HEK293 (cell line): ENCODE measurements at regions not wholly inside any gene's neighbourhood (a gene's known extent, or its start where the extent isn't known, plus 50 kb on each side); places are given as distances from the start of the nearest gene placed in this dataset.

Experiments used
- CTCF ChIA-PET: fragments of 350-600 bp; formaldehyde crosslinking; extraction: SDS; loops from one replicate; lab custom pipeline; 2021; ENCODE audit warnings: antibody characterized with exemption; lab: Yijun Ruan, JAX
- POLR2A ChIA-PET: fragments of 300-600 bp; formaldehyde crosslinking; extraction: SDS; loops from one replicate; lab custom pipeline; 2020; ENCODE audit warnings: antibody characterized with exemption, inconsistent platforms; lab: Yijun Ruan, JAX
- H3K27ac ChIP-seq: fragments of 200-500 bp; sonication (Bioruptor generic); 2 replicates; pipeline ENCODE4 v1.5.1; 2014; ENCODE audit warnings: low read depth, low read length, control low read depth, inconsistent platforms; ENCODE audit errors: extremely low read depth
- H3K36me3 ChIP-seq, 2 experiments: fragments of 200-500 bp in 1 of 2; sonication (Bioruptor generic) in 1 of 2; 1 replicate in 1 of 2; 2 replicates in 1 of 2; pipeline ENCODE4 v1.5.1; 2014 to 2017; ENCODE audit warnings: inconsistent platforms in 2 of 2, low read length in 2 of 2; ENCODE audit not compliant: control insufficient read depth in 2 of 2, insufficient read depth in 1 of 2
- H3K4me1 ChIP-seq: fragments of 200-500 bp; sonication (Bioruptor generic); 2 replicates; pipeline ENCODE4 v1.5.1; 2014; ENCODE audit warnings: mild to moderate bottlenecking, low read length, inconsistent platforms; ENCODE audit not compliant: control insufficient read depth, insufficient read depth
- H3K4me3 ChIP-seq: 2 replicates; pipeline ENCODE4 v1.5.1; 2011; ENCODE audit warnings: low read depth, mild to moderate bottlenecking, control low read depth, low read length, moderate library complexity
- H3K9me3 ChIP-seq: fragments of 200-500 bp; sonication (Bioruptor generic); 2 replicates; pipeline ENCODE4 v1.5.1; 2014; ENCODE audit warnings: low read depth, low read length, inconsistent platforms; ENCODE audit not compliant: control insufficient read depth, insufficient read depth
- KLF7 ChIP-seq: fragments of 450-650 bp; formaldehyde crosslinking; IDR thresholded peaks from 2 replicates; pipeline ENCODE4 v1.5.1; 2016; ENCODE audit warnings: missing biosample characterization, missing genetic modification characterization, borderline replicate concordance
- MYNN ChIP-seq: fragments of 450-650 bp; formaldehyde crosslinking; IDR thresholded peaks from 2 replicates; pipeline ENCODE4 v1.5.1; 2016; ENCODE audit warnings: missing biosample characterization, missing genetic modification characterization, borderline replicate concordance
- TSHZ1 ChIP-seq: fragments of 450-650 bp; formaldehyde crosslinking; IDR thresholded peaks from 2 replicates; pipeline ENCODE4 v1.5.1; 2016; ENCODE audit warnings: missing biosample characterization, missing genetic modification characterization, borderline replicate concordance
- ZBTB1 ChIP-seq: fragments of 450-650 bp; formaldehyde crosslinking; IDR thresholded peaks from 2 replicates; pipeline ENCODE4 v1.5.1; 2016; ENCODE audit warnings: missing biosample characterization, missing genetic modification characterization
- ZIC2 ChIP-seq: fragments of 450-650 bp; formaldehyde crosslinking; IDR thresholded peaks from 2 replicates; pipeline ENCODE4 v1.5.1; 2016; ENCODE audit warnings: missing biosample characterization, missing genetic modification characterization
- ZNF10 ChIP-seq: fragments of 450-650 bp; formaldehyde crosslinking; IDR thresholded peaks from 2 replicates; pipeline ENCODE4 v1.5.1; 2017; ENCODE audit warnings: missing biosample characterization, missing genetic modification characterization
- ZNF133 ChIP-seq: fragments of 450-650 bp; formaldehyde crosslinking; IDR thresholded peaks from 2 replicates; pipeline ENCODE4 v1.5.1; 2016; ENCODE audit warnings: missing biosample characterization, missing genetic modification characterization
- ZNF146 ChIP-seq: fragments of 450-650 bp; formaldehyde crosslinking; IDR thresholded peaks from 2 replicates; pipeline ENCODE4 v1.5.1; 2016; ENCODE audit warnings: missing biosample characterization, missing genetic modification characterization
- ZNF16 ChIP-seq: fragments of 450-650 bp; formaldehyde crosslinking; IDR thresholded peaks from 2 replicates; pipeline ENCODE4 v1.5.1; 2016; ENCODE audit warnings: low read depth, missing biosample characterization, missing genetic modification characterization
- ZNF302 ChIP-seq: fragments of 450-650 bp; formaldehyde crosslinking; IDR thresholded peaks from 2 replicates; pipeline ENCODE4 v1.5.1; 2016; ENCODE audit warnings: missing biosample characterization, missing genetic modification characterization, low read depth
- ZNF426 ChIP-seq: fragments of 450-650 bp; formaldehyde crosslinking; IDR thresholded peaks from 2 replicates; pipeline ENCODE4 v1.5.1; 2017; ENCODE audit warnings: missing biosample characterization, missing genetic modification characterization, mild to moderate bottlenecking, inconsistent platforms, moderate library complexity
- ZNF449 ChIP-seq: fragments of 450-650 bp; formaldehyde crosslinking; IDR thresholded peaks from 2 replicates; pipeline ENCODE4 v1.5.1; 2017; ENCODE audit warnings: missing biosample characterization, mild to moderate bottlenecking, missing genetic modification characterization, moderate library complexity
- ZNF530 ChIP-seq: fragments of 450-650 bp; formaldehyde crosslinking; IDR thresholded peaks from 2 replicates; pipeline ENCODE4 v1.5.1; 2016; ENCODE audit warnings: low read depth, missing biosample characterization, missing genetic modification characterization
- ZSCAN18 ChIP-seq: fragments of 450-650 bp; formaldehyde crosslinking; IDR thresholded peaks from 2 replicates; pipeline ENCODE4 v1.5.1; 2016; ENCODE audit warnings: missing biosample characterization, missing genetic modification characterization

GRCh38 chr20:53889411-53890148 is 180.8 kb downstream of the BCAS1 start (continued):
- no peak for TF ChIP-seq TSHZ1 (tag by site-specific recombination)
- TF ChIP-seq MYNN = no peak
- TF ChIP-seq ZBTB1 = no peak
- TF ChIP-seq ZNF133 = 0 out of 2 replicates have a peak, but pooled peaks have one; percentile 35
- TF ChIP-seq KLF7 (tag by site-specific recombination) = no peak
- TF ChIP-seq ZNF10 (tag by site-specific recombination) = no peak

- POLR2A ChIA-PET = no interaction called here
- Histone ChIP-seq H3K27ac (no peak overlapping the region), H3K36me3 (no peaks in the 10 kb centered on the region), H3K4me1 (peaks cover 7% of the 10 kb centered on the region), H3K9me3 (no peaks in the 10 kb centered on the region), H3K4me3 (no peak overlapping the region)
- CTCF ChIA-PET = interaction anchor here (0.7 kb wide), 1 partner anchor 10 kb away, joined by 4 read pairs; no protein-coding TSS in a partner anchor
- TF ChIP-seq ZNF530 (tag by site-specific recombination) (no peak), ZNF426 (no peak), ZNF449 (tag by site-specific recombination) (no peak), ZNF302 (no peak)
These were observed 181.4 kb downstream of the BCAS1 start for GRCh38 chr20:53888951-53889350.

- TF ChIP-seq ZNF16 (tag by site-specific recombination) (no peak), ZIC2 (tag by site-specific recombination) (peak; percentile 45)
- Histone ChIP-seq H3K4me1 (peaks cover 7% of the 10 kb centered on the region), H3K4me3 (no peak overlapping the region), H3K27ac (no peak overlapping the region), H3K9me3 (no peaks in the 10 kb centered on the region), H3K36me3 (no peaks in the 10 kb centered on the region)
- ChIA-PET CTCF (no interaction called here), POLR2A (no interaction called here)
These were observed 181.9 kb downstream of the BCAS1 start for GRCh38 chr20:53888510-53888909.

- peaks cover 3% of the 10 kb centered on the region for H3K4me1 ChIP-seq
- TF ChIP-seq ZSCAN18 (no peak), ZNF146 (tag by site-specific recombination) (0 out of 2 replicates have a peak, but pooled peaks have one; percentile 22)
- TF ChIP-seq, all 188 proteins: peak for 1
- no peaks in the 10 kb centered on the region for H3K9me3 ChIP-seq
- H3K4me3 ChIP-seq = no peak overlapping the region
- CTCF ChIA-PET = no interaction called here
- no peaks in the 10 kb centered on the region for H3K36me3 ChIP-seq
- no peak overlapping the region for H3K27ac ChIP-seq
- POLR2A ChIA-PET = no interaction called here
These were observed 182.4 kb downstream of the BCAS1 start for GRCh38 chr20:53887973-53888372.
